Kasumi-1 (cell line): ENCODE measurements at regions not wholly inside any gene's neighbourhood (a gene's known extent, or its start where the extent isn't known, plus 50 kb on each side); places are given as distances from the start of the nearest gene placed in this dataset.
"Not testable (repeated sequence)": the region's sequence is repeated elsewhere in the genome, so short reads cannot be mapped to it uniquely, and the experiment has no call there.

Experiments used
- DNase-seq, 2 experiments: peaks; one replicate each; lab custom pipeline; 2025; lab: John Stamatoyannopoulos, UW

GRCh38 chr4:82181789-82182188 is 192.0 kb downstream of the HNRNPD start:
- no peak for DNase-seq

GRCh38 chr4:82172186-82172585 is 201.6 kb downstream of the HNRNPD start:
- DNase-seq = no peak

- DNase-seq = no peak
These were observed 202.1 kb downstream of the HNRNPD start for GRCh38 chr4:82171531-82172155.

- DNase-seq = no peak
These were observed 224.0 kb downstream of the HNRNPD start for GRCh38 chr4:82149750-82150149.

GRCh38 chr4:82145850-82146249 is 227.9 kb downstream of the HNRNPD start:
- no peak for DNase-seq

GRCh38 chr4:82140422-82140821 is 233.4 kb downstream of the HNRNPD start:
- no peak for DNase-seq

- no peak for DNase-seq
These were observed 234.5 kb downstream of the HNRNPD start for GRCh38 chr4:82139287-82139686.

- DNase-seq = no peak
These were observed 235.4 kb downstream of the HNRNPD start for GRCh38 chr4:82138374-82138773.

GRCh38 chr4:82136161-82136801 is 237.5 kb downstream of the HNRNPD start:
- no peak for DNase-seq

GRCh38 chr4:82128355-82128754 is 245.4 kb downstream of the HNRNPD start:
- no peak for DNase-seq

GRCh38 chr4:82126512-82127040 is 247.2 kb downstream of the HNRNPD start:
- no peak for DNase-seq

- no peak for DNase-seq
These were observed 247.9 kb downstream of the HNRNPD start for GRCh38 chr4:82125787-82126297.

GRCh38 chr4:82124932-82125786 is 248.6 kb downstream of the HNRNPD start:
- DNase-seq = no peak

- DNase-seq = no peak
These were observed 249.4 kb downstream of the HNRNPD start for GRCh38 chr4:82124365-82124764.

- peak in 1 of 2 experiments; percentile 12 for DNase-seq
These were observed 249.9 kb downstream of the HNRNPD start for GRCh38 chr4:82123934-82124333.

GRCh38 chr4:82115183-82115582 is 258.6 kb downstream of the HNRNPD start:
- not testable (repeated sequence) for DNase-seq

- DNase-seq = no peak
These were observed 265.3 kb downstream of the HNRNPD start for GRCh38 chr4:82108506-82108905.

- no peak for DNase-seq
These were observed 269.2 kb downstream of the HNRNPD start for GRCh38 chr4:82104578-82104977.

GRCh38 chr4:82099928-82100579 is 273.7 kb downstream of the HNRNPD start:
- DNase-seq = no peak

GRCh38 chr4:82097504-82097903 is 276.3 kb downstream of the HNRNPD start:
- DNase-seq = no peak

- DNase-seq = no peak
These were observed 283.1 kb downstream of the HNRNPD start for GRCh38 chr4:82090717-82091116.

GRCh38 chr4:82084747-82085146 is 289.0 kb downstream of the HNRNPD start:
- no peak for DNase-seq
